WTC11 (cell line): ENCODE measurements at regions not wholly inside any gene's neighbourhood (a gene's known extent, or its start where the extent isn't known, plus 50 kb on each side); places are given as distances from the start of the nearest gene placed in this dataset.

Experiments used
- ATAC-seq: fragments of 200-7000 bp; cut with Tn5 transposase; 2 replicates; pipeline ENCODE4 v1.10.0; 2021; ENCODE audit warnings: mild to moderate bottlenecking, moderate library complexity
- CTCF ChIA-PET: fragments of 300-600 bp; sonication (Branson Sonifier 250); formaldehyde crosslinking; loops from one replicate; lab custom pipeline; 2021; ENCODE audit warnings: antibody characterized with exemption; lab: Charles Lee
- POLR2A ChIA-PET: fragments of 350-600 bp; sonication (Branson Sonifier 250); formaldehyde crosslinking; loops from one replicate; lab custom pipeline; 2021; ENCODE audit warnings: antibody characterized with exemption; lab: Charles Lee
- DNase-seq: peaks from one replicate; pipeline ENCODE4 v3.0.0; 2021; ENCODE audit warnings: low spot score
- H3K27ac Mint-ChIP-seq: 2 replicates; pipeline ENCODE4 v1.8.0; 2021; ENCODE audit warnings: mixed read lengths
- H3K27me3 Mint-ChIP-seq: 2 replicates; pipeline ENCODE4 v1.8.0; 2021; ENCODE audit warnings: low read depth, mild to moderate bottlenecking, moderate library complexity, mixed read lengths
- H3K36me3 Mint-ChIP-seq: 2 replicates; pipeline ENCODE4 v1.8.0; 2021; ENCODE audit warnings: mixed read lengths
- H3K4me1 Mint-ChIP-seq: 2 replicates; pipeline ENCODE4 v1.8.0; 2022; ENCODE audit warnings: mixed read lengths
- H3K4me3 Mint-ChIP-seq: 2 replicates; pipeline ENCODE4 v1.8.0; 2021; ENCODE audit warnings: mild to moderate bottlenecking, moderate library complexity, mixed read lengths
- H3K9me3 Mint-ChIP-seq: 2 replicates; pipeline ENCODE4 v1.8.0; 2021; ENCODE audit warnings: mixed read lengths
- AR ChIP-seq: fragments of 250-450 bp; sonication (Bioruptor Pico); IDR thresholded peaks from 2 replicates; pipeline ENCODE4 v1.9.0; 2021; ENCODE audit warnings: mild to moderate bottlenecking
- ATF2 ChIP-seq: sonication (generic); formaldehyde crosslinking; IDR thresholded peaks from 2 replicates; pipeline ENCODE4 v1.8.1; 2022; ENCODE audit warnings: low read depth, missing genetic modification reagents, borderline replicate concordance
- CDX4 ChIP-seq: fragments of 250-450 bp; sonication (Bioruptor Pico); IDR thresholded peaks from 2 replicates; pipeline ENCODE4 v1.9.0; 2021; ENCODE audit warnings: moderate library complexity, mild to moderate bottlenecking, inconsistent platforms, borderline replicate concordance
- EMX1 ChIP-seq: fragments of 250-450 bp; sonication (Bioruptor Pico); IDR thresholded peaks from 2 replicates; pipeline ENCODE4 v1.8.0; 2021; ENCODE audit warnings: mild to moderate bottlenecking
- GRHL2 ChIP-seq: fragments of 250-450 bp; sonication (Bioruptor Pico); IDR thresholded peaks from 2 replicates; pipeline ENCODE4 v1.8.0; 2022; ENCODE audit warnings: mild to moderate bottlenecking, moderate library complexity; ENCODE audit not compliant: insufficient replicate concordance, severe bottlenecking
- GTF2I ChIP-seq: fragments of 250-450 bp; sonication (Bioruptor Pico); conservative IDR thresholded peaks from 2 replicates; pipeline ENCODE4 v1.4.0; 2021; ENCODE audit warnings: mild to moderate bottlenecking
- IRF1 ChIP-seq: sonication (generic); formaldehyde crosslinking; IDR thresholded peaks from 2 replicates; pipeline ENCODE4 v1.8.0; 2023; ENCODE audit warnings: missing genetic modification reagents
- JAZF1 ChIP-seq: fragments of 250-450 bp; sonication (Bioruptor Pico); IDR thresholded peaks from 2 replicates; pipeline ENCODE4 v1.9.0; 2021; ENCODE audit warnings: moderate library complexity, mild to moderate bottlenecking, inconsistent platforms
- MYBL2 ChIP-seq: sonication (generic); formaldehyde crosslinking; IDR thresholded peaks from 2 replicates; pipeline ENCODE4 v1.8.1; 2023; ENCODE audit warnings: mild to moderate bottlenecking, moderate library complexity, missing genetic modification reagents
- NFYB ChIP-seq: sonication (generic); formaldehyde crosslinking; conservative IDR thresholded peaks from 2 replicates; pipeline ENCODE4 v1.8.0; 2022; ENCODE audit warnings: low read depth, missing genetic modification reagents
- NR1H2 ChIP-seq: sonication (generic); formaldehyde crosslinking; IDR thresholded peaks from 2 replicates; pipeline ENCODE4 v1.9.0; 2021; ENCODE audit warnings: mild to moderate bottlenecking, moderate library complexity, missing genetic modification reagents
- OVOL2 ChIP-seq: fragments of 250-450 bp; sonication (Bioruptor Pico); IDR thresholded peaks from 2 replicates; pipeline ENCODE4 v1.9.0; 2021; ENCODE audit warnings: mild to moderate bottlenecking, borderline replicate concordance
- PREB ChIP-seq: sonication (generic); formaldehyde crosslinking; IDR thresholded peaks from 2 replicates; pipeline ENCODE4 v1.8.1; 2022; ENCODE audit warnings: mild to moderate bottlenecking, missing genetic modification reagents, moderate library complexity, borderline replicate concordance
- STAT6 ChIP-seq: sonication (generic); formaldehyde crosslinking; conservative IDR thresholded peaks from 2 replicates; pipeline ENCODE4 v1.8.1; 2023; ENCODE audit warnings: mild to moderate bottlenecking, low read depth, missing genetic modification reagents, moderate library complexity
- TEAD4 ChIP-seq: sonication (generic); formaldehyde crosslinking; IDR thresholded peaks from 2 replicates; pipeline ENCODE4 v1.8.0; 2022; ENCODE audit warnings: mild to moderate bottlenecking, missing genetic modification reagents
- ZNF219 ChIP-seq: sonication (generic); formaldehyde crosslinking; IDR thresholded peaks from 2 replicates; pipeline ENCODE4 v1.8.0; 2023; ENCODE audit warnings: missing genetic modification reagents, mild to moderate bottlenecking, borderline replicate concordance
- ZNF317 ChIP-seq: sonication (generic); formaldehyde crosslinking; IDR thresholded peaks from 2 replicates; pipeline ENCODE4 v1.8.1; 2023; ENCODE audit warnings: low read depth, mild to moderate bottlenecking, moderate library complexity, missing genetic modification reagents, borderline replicate concordance
- ZNF416 ChIP-seq: fragments of 250-450 bp; sonication (Bioruptor Pico); IDR thresholded peaks from 2 replicates; pipeline ENCODE4 v1.9.0; 2021; ENCODE audit warnings: mild to moderate bottlenecking, inconsistent platforms
- ZNF425 ChIP-seq: fragments of 250-450 bp; sonication (Bioruptor Pico); conservative IDR thresholded peaks from 2 replicates; pipeline ENCODE4 v1.9.0; 2021; ENCODE audit warnings: mild to moderate bottlenecking
- ZSCAN18 ChIP-seq: fragments of 250-450 bp; sonication (Bioruptor Pico); IDR thresholded peaks from 2 replicates; pipeline ENCODE4 v2.1.2; 2022; ENCODE audit warnings: mild to moderate bottlenecking, moderate library complexity

GRCh38 chr10:8893102-8893501, 838.6 kb downstream of the GATA3 start:
- DNase-seq (no peak), ATAC-seq (no peak)
- TF ChIP-seq ZNF425 (CRISPR knock-in tag) (no peak), AR (no peak), MYBL2 (no peak), ATF2 (CRISPR knock-in tag) (no peak), GRHL2 (CRISPR knock-in tag) (no peak), CDX4 (no peak), NR1H2 (no peak), PREB (CRISPR knock-in tag) (no peak), NFYB (no peak), GTF2I (CRISPR knock-in tag) (no peak), JAZF1 (CRISPR knock-in tag) (no peak), OVOL2 (CRISPR knock-in tag) (no peak), ZNF416 (no peak), IRF1 (CRISPR knock-in tag) (no peak), ZSCAN18 (no peak), EMX1 (CRISPR knock-in tag) (no peak), TEAD4 (CRISPR knock-in tag) (no peak), ZNF317 (CRISPR knock-in tag) (no peak), STAT6 (CRISPR knock-in tag) (no peak), ZNF219 (CRISPR knock-in tag) (no peak)
- no peak overlapping the region for H3K4me3 Mint-ChIP-seq
- no peaks in the 10 kb centered on the region for H3K4me1 Mint-ChIP-seq
- H3K9me3 Mint-ChIP-seq, result peaks cover 3% of the 10 kb centered on the region; the same call in 1 of the 2 replicates
- ChIA-PET POLR2A (no interaction called here), CTCF (no interaction called here)
- H3K27ac Mint-ChIP-seq, result no peak overlapping the region
- no peaks in the 10 kb centered on the region for H3K36me3 Mint-ChIP-seq
- no peaks in the 10 kb centered on the region for H3K27me3 Mint-ChIP-seq
